HG03469 (cell line): ENCODE measurements at regions not wholly inside any gene's neighbourhood (a gene's known extent, or its start where the extent isn't known, plus 50 kb on each side); places are given as distances from the start of the nearest gene placed in this dataset.

Experiments used
- ATAC-seq: cut with Tn5 transposase; IDR thresholded peaks from one replicate; pipeline ENCODE4 v1.9.1; 2021; ENCODE audit warnings: mild to moderate bottlenecking, moderate library complexity, moderate number of reproducible peaks; ENCODE audit not compliant: unreplicated experiment

- no peak for ATAC-seq
Measured at GRCh38 chr6:74785236-74785635, 420.6 kb downstream of the COL12A1 start.

GRCh38 chr6:74782346-74782745 lies 423.5 kb downstream of the COL12A1 start:
- ATAC-seq: no peak

- ATAC-seq: no peak
Measured at GRCh38 chr6:74780831-74781230, 425.0 kb downstream of the COL12A1 start.

GRCh38 chr6:74768738-74769137 lies 437.1 kb downstream of the COL12A1 start:
- ATAC-seq: no peak

- no peak for ATAC-seq
Measured at GRCh38 chr6:74768120-74768519, 437.7 kb downstream of the COL12A1 start.

- ATAC-seq: no peak
Measured at GRCh38 chr6:74765486-74765885, 440.4 kb downstream of the COL12A1 start.

- ATAC-seq: no peak
Measured at GRCh38 chr6:74764486-74764885, 441.4 kb downstream of the COL12A1 start.

- no peak for ATAC-seq
Measured at GRCh38 chr6:74762841-74763240, 443.0 kb downstream of the COL12A1 start.

- no peak for ATAC-seq
Measured at GRCh38 chr6:74757813-74758212, 448.0 kb downstream of the COL12A1 start.

GRCh38 chr6:74756923-74757322 lies 448.9 kb downstream of the COL12A1 start:
- ATAC-seq: no peak

- ATAC-seq: no peak
Measured at GRCh38 chr6:74755778-74756177, 450.1 kb downstream of the COL12A1 start.

GRCh38 chr6:74755196-74755595 lies 450.7 kb downstream of the COL12A1 start:
- no peak for ATAC-seq

- no peak for ATAC-seq
Measured at GRCh38 chr6:74753883-74754600, 451.8 kb downstream of the COL12A1 start.

GRCh38 chr6:74752303-74752702 lies 453.6 kb downstream of the COL12A1 start:
- no peak for ATAC-seq

- ATAC-seq: no peak
Measured at GRCh38 chr6:74750826-74751225, 455.0 kb downstream of the COL12A1 start.

- ATAC-seq: peak; percentile 43
Measured at GRCh38 chr6:74749211-74750147, 456.4 kb downstream of the COL12A1 start.

- no peak for ATAC-seq
Measured at GRCh38 chr6:74745670-74746069, 460.2 kb downstream of the COL12A1 start.

GRCh38 chr6:74742793-74743508 lies 462.9 kb downstream of the COL12A1 start:
- no peak for ATAC-seq

- ATAC-seq: no peak
Measured at GRCh38 chr6:74741646-74742045, 464.2 kb downstream of the COL12A1 start.

- no peak for ATAC-seq
Measured at GRCh38 chr6:74735304-74735703, 470.5 kb downstream of the COL12A1 start.

GRCh38 chr6:74734901-74735300 lies 471.0 kb downstream of the COL12A1 start:
- no peak for ATAC-seq
